Fibroblast of lung (primary cell): ENCODE measurements at regions not wholly inside any gene's neighbourhood (a gene's known extent, or its start where the extent isn't known, plus 50 kb on each side); places are given as distances from the start of the nearest gene placed in this dataset.

Experiments used
- CTCF ChIP-seq, 2 donors: IDR thresholded peaks in 1 of 2; conservative IDR thresholded peaks in 1 of 2; 1 replicate in 1 of 2; 2 replicates in 1 of 2; pipeline ENCODE4 v1.5.1; 2011 to 2012; ENCODE audit warnings: low read length in 2 of 2, control low read depth in 1 of 2, inconsistent platforms in 1 of 2, low read depth in 1 of 2, mild to moderate bottlenecking in 1 of 2
- EZH2 ChIP-seq: IDR thresholded peaks from 2 replicates; pipeline ENCODE4 v1.5.1; 2012; ENCODE audit warnings: low read length, control low read depth, mild to moderate bottlenecking; ENCODE audit errors: missing control alignments

GRCh38 chr6:113754291-113754690 is 102.9 kb upstream of the MARCKS start:
- TF ChIP-seq CTCF (conservative IDR thresholded peaks at IDR 0.05 in 1 of 2, IDR thresholded peaks at IDR 0.05 in 1 of 2; ENCODE audit: low read depth in 1 of 2, low read length in 2 of 2): no peak
- no peak for TF ChIP-seq EZH2
